Stimulated activated memory B cell treated with anti-CD40 and anti-IgM and Interleukin-4, amounts not matched to agents 10 μg/mL and 1 μg/mL and 100 μg/mL, for 72 hours (primary cell): ENCODE measurements at regions not wholly inside any gene's neighbourhood (a gene's known extent, or its start where the extent isn't known, plus 50 kb on each side); places are given as distances from the start of the nearest gene placed in this dataset.
"Not testable (repeated sequence)": the region's sequence is repeated elsewhere in the genome, so short reads cannot be mapped to it uniquely, and the experiment has no call there.

Source experiments
- ATAC-seq: fragments of 150-1000 bp; cut with Tn5 transposase; 2 replicates; pipeline ENCODE4 v1.10.0; 2021
- H3K27ac Mint-ChIP-seq: one replicate; pipeline ENCODE4 v1.8.0; 2022; ENCODE audit warnings: mild to moderate bottlenecking, mixed read lengths
- H3K27me3 Mint-ChIP-seq: one replicate; pipeline ENCODE4 v1.8.0; 2022; ENCODE audit warnings: mixed read lengths
- H3K36me3 Mint-ChIP-seq: one replicate; pipeline ENCODE4 v1.8.0; 2022; ENCODE audit warnings: mixed read lengths
- H3K4me1 Mint-ChIP-seq: one replicate; pipeline ENCODE4 v1.8.0; 2022; ENCODE audit warnings: mixed read lengths
- H3K4me3 Mint-ChIP-seq: one replicate; pipeline ENCODE4 v1.8.0; 2022; ENCODE audit warnings: mild to moderate bottlenecking, moderate library complexity, mixed read lengths
- H3K9me3 Mint-ChIP-seq: one replicate; pipeline ENCODE4 v1.8.0; 2022; ENCODE audit warnings: mixed read lengths

DNA sequence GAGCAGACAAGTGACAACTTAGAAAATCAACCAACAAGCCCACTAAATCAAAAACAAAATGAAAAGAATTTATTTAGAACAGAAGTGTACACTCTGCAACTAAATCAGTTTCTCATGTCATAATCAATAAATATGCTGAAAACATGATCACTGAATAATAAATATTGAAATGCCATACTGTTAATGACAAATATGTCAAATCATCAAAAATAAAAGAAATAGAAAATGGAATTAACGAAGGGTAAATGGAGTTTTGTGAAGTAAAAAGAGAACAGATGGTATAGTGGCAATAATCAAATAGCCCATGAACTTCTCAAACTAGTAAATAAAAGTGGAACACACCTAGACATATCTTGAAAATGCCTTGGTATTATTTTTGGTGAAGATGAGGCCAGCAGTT is 744.9 kb downstream of the TAF11L14 start:
- Mint-ChIP-seq H3K4me3 (no peak overlapping the region), H3K9me3 (no peaks in the 10 kb centered on the region), H3K27me3 (no peaks in the 10 kb centered on the region), H3K4me1 (no peaks in the 10 kb centered on the region), H3K36me3 (no peaks in the 10 kb centered on the region), H3K27ac (no peak overlapping the region)
- no peak for ATAC-seq

- H3K4me3 Mint-ChIP-seq: no peak overlapping the region
- H3K4me1 Mint-ChIP-seq: no peaks in the 10 kb centered on the region
- H3K27ac Mint-ChIP-seq: no peak overlapping the region
- H3K36me3 Mint-ChIP-seq: no peaks in the 10 kb centered on the region
- no peaks in the 10 kb centered on the region for H3K27me3 Mint-ChIP-seq
- H3K9me3 Mint-ChIP-seq: no peaks in the 10 kb centered on the region
- no peak for ATAC-seq
These were observed 746.6 kb downstream of the TAF11L14 start for GRCh38 chr5:18380729-18381362.

DNA sequence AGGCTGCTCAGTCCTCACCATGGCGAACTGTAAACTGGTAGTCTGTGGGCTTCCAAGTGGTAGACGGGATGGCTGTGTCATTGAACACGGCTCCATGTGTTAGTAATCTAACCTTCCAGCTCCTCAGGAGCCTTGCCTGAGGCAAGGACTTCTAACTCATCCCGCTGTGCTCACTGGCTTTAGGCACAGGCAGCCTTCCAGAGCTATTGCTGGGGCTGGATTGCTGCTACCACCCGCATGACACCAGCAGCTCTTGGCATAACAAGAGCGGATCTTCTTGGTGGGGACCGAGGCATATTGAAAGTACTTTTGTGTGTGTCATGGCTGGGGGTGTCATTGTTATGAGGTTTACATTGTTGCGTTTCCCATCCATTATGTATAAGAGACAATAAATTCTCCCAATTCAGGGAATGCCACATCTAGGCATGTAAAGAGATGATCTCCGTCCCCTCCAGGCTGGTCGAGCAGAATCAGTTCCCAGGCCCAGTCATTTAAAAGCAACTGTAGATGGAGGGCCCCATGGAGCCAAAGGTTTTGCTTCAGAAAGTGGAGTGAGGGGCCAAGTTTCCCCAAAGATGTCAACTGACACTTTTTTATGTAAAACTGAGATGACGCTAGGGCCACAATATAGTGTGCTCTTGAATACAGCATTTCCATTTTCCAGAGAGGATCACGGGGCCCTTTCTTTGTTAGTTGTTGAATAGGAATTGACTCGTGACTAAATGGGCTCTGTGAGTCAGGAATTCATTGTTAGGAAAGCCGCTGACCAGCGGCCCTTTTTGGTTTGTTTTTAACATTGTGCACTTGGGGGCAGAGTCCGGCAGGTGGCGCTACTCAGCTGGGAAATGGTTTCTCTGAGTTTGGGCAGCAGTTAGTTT is 759.5 kb downstream of the TAF11L14 start:
- Mint-ChIP-seq H3K4me1 (no peaks in the 10 kb centered on the region), H3K9me3 (no peaks in the 10 kb centered on the region), H3K27me3 (peaks cover 7% of the 10 kb centered on the region), H3K27ac (no peak overlapping the region), H3K4me3 (no peak overlapping the region), H3K36me3 (no peaks in the 10 kb centered on the region)
- ATAC-seq: peak; percentile 43

GRCh38 chr5:18394443-18394804 is 760.2 kb downstream of the TAF11L14 start:
- no peak for ATAC-seq
- H3K27me3 Mint-ChIP-seq: peaks cover 7% of the 10 kb centered on the region

GRCh38 chr5:18395126-18396110 is 761.2 kb downstream of the TAF11L14 start:
- Mint-ChIP-seq H3K4me3 (no peak overlapping the region), H3K4me1 (no peaks in the 10 kb centered on the region), H3K9me3 (no peaks in the 10 kb centered on the region), H3K36me3 (no peaks in the 10 kb centered on the region), H3K27me3 (peaks cover 7% of the 10 kb centered on the region), H3K27ac (no peak overlapping the region)
- no peak for ATAC-seq

More at GRCh38 chr5:18394443-18394804, 760.2 kb downstream of the TAF11L14 start:
- no peak overlapping the region for H3K27ac Mint-ChIP-seq
- no peaks in the 10 kb centered on the region for H3K9me3 Mint-ChIP-seq
- no peak overlapping the region for H3K4me3 Mint-ChIP-seq
- H3K36me3 Mint-ChIP-seq: no peaks in the 10 kb centered on the region
- no peaks in the 10 kb centered on the region for H3K4me1 Mint-ChIP-seq

- no peak for ATAC-seq
- H3K27ac Mint-ChIP-seq: no peak overlapping the region
- H3K9me3 Mint-ChIP-seq: no peaks in the 10 kb centered on the region
- H3K4me1 Mint-ChIP-seq: no peaks in the 10 kb centered on the region
- peaks cover 7% of the 10 kb centered on the region for H3K27me3 Mint-ChIP-seq
- H3K4me3 Mint-ChIP-seq: no peak overlapping the region
- no peaks in the 10 kb centered on the region for H3K36me3 Mint-ChIP-seq
These were observed 763.1 kb downstream of the TAF11L14 start for GRCh38 chr5:18397371-18397770.

DNA sequence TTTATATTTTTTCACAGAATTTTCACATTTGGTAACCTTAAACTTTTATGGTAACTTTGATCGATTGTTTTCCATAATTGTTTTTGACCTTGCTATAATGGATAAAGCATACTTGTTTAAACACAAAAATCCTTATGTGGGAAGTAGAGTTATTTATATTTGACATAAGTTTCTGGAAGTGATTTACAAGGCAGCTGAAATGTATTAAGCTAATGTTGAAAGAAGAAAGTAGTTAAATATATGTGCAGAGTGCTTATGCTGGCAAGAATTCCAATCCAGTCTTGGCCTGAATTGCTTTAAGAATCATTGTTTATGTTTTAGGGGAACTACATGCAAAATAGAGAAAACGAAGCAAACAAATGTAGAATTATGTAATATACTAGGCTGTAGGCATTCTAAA is 763.6 kb downstream of the TAF11L14 start:
- Mint-ChIP-seq H3K27ac (no peak overlapping the region), H3K36me3 (no peaks in the 10 kb centered on the region)
- ATAC-seq: no peak

DNA sequence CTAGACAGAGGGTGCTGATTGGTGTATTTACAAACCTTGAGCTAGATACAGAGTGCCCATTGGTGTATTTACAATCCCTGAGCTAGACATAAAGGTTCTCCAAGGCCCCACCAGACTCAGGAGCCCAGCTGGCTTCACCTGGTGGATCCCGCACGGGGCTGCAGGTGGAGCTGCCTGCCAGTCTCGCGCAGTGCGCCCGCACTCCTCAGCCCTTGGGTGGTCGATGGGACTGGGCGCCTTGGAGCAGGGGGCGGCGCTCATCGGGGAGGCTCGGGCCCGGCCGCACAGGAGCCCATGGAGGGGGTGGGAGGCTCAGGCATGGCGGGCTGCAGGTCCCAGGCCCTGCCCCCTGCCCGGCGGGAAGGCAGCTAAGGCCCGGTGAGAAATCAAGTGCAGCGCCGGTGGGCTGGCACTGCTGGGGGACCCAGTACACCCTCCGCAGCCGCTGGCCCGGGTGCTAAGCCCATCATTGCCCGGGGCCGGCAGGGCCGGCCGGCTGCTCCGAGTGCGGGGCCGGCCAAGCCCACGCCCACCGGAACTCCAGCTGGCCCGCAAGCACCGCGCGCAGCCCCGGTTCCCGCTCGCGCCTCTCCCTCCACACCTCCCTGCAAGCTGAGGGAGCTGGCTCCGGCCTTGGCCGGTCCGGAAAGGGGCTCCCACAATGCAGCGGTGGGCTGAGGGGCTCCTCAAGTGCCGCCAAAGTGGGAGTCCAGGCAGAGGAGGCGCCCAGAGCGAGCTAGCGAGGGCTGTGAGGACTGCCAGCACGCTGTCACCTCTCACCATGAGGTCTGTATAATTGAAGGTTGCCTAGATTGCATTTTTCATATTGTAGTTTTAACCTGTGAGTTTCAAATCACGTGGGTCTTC is 765.4 kb downstream of the TAF11L14 start:
- H3K4me3 Mint-ChIP-seq, H3K9me3 Mint-ChIP-seq, ATAC-seq, H3K4me1 Mint-ChIP-seq, H3K36me3 Mint-ChIP-seq, H3K27ac Mint-ChIP-seq, H3K27me3 Mint-ChIP-seq: not testable (repeated sequence)

More for the DNA sequence above, 763.6 kb downstream of the TAF11L14 start:
- no peak overlapping the region for H3K4me3 Mint-ChIP-seq
- H3K27me3 Mint-ChIP-seq: peaks cover 7% of the 10 kb centered on the region
- no peaks in the 10 kb centered on the region for H3K4me1 Mint-ChIP-seq
- no peaks in the 10 kb centered on the region for H3K9me3 Mint-ChIP-seq

DNA sequence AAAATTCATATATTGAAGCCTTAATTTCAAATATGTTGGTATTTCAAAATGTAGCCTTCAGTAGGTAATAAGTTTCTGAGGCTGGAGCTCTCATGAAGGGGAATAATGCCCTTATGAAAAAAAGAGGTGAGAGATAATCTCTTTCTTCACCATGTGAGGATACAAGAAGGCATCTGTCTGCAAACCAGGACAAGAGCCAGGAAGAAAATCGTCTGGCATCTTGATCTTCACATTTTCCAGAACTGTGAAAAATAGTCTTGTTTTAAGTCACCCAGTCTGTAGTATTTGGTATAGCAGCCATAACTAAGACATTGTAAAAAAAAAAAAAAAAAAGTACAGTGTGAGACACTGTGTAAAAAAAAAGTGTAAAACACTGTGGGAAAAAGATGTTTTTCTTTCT is 768.9 kb downstream of the TAF11L14 start:
- no peak overlapping the region for H3K4me3 Mint-ChIP-seq
- H3K9me3 Mint-ChIP-seq: no peaks in the 10 kb centered on the region
- H3K4me1 Mint-ChIP-seq: no peaks in the 10 kb centered on the region
- ATAC-seq: no peak
- no peaks in the 10 kb centered on the region for H3K36me3 Mint-ChIP-seq
- H3K27me3 Mint-ChIP-seq: no peaks in the 10 kb centered on the region
- H3K27ac Mint-ChIP-seq: no peak overlapping the region

GRCh38 chr5:18403941-18404438 is 769.7 kb downstream of the TAF11L14 start:
- H3K27me3 Mint-ChIP-seq: no peaks in the 10 kb centered on the region
- no peak overlapping the region for H3K27ac Mint-ChIP-seq
- no peaks in the 10 kb centered on the region for H3K36me3 Mint-ChIP-seq
- no peak overlapping the region for H3K4me3 Mint-ChIP-seq
- no peak for ATAC-seq
- H3K9me3 Mint-ChIP-seq: no peaks in the 10 kb centered on the region
- H3K4me1 Mint-ChIP-seq: no peaks in the 10 kb centered on the region

DNA sequence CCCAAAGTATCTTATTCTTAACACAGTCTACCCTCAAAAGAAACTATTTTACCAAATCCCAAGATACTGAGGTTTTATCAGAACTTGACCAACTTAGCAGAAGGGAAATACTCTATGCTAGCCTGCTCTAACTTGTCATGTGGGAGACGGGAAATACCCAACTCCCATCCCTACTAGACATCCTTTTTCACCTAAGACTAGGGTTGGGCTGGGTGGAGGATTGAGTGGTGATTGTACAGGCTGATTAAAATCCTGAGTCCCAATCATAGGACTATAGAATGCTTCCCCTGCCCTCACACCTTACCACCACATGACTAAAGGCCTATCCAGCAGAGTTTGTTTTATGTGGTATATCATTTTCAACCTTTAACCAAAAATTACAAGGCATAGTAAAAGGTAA is 786.5 kb downstream of the TAF11L14 start:
- Mint-ChIP-seq H3K9me3 (peaks cover 3% of the 10 kb centered on the region), H3K36me3 (no peaks in the 10 kb centered on the region), H3K4me1 (no peaks in the 10 kb centered on the region), H3K27ac (no peak overlapping the region), H3K4me3 (no peak overlapping the region), H3K27me3 (no peaks in the 10 kb centered on the region)
- no peak for ATAC-seq

GRCh38 chr5:18433336-18433735 is 799.1 kb downstream of the TAF11L14 start:
- H3K4me3 Mint-ChIP-seq: no peak overlapping the region
- H3K4me1 Mint-ChIP-seq: no peaks in the 10 kb centered on the region
- H3K27ac Mint-ChIP-seq: no peak overlapping the region
- H3K36me3 Mint-ChIP-seq: no peaks in the 10 kb centered on the region
- H3K9me3 Mint-ChIP-seq: peaks cover 5% of the 10 kb centered on the region
- H3K27me3 Mint-ChIP-seq: no peaks in the 10 kb centered on the region
- no peak for ATAC-seq

- H3K27me3 Mint-ChIP-seq: no peaks in the 10 kb centered on the region
- H3K27ac Mint-ChIP-seq: no peak overlapping the region
- no peak for ATAC-seq
- H3K4me1 Mint-ChIP-seq: no peaks in the 10 kb centered on the region
- no peak overlapping the region for H3K4me3 Mint-ChIP-seq
- no peaks in the 10 kb centered on the region for H3K36me3 Mint-ChIP-seq
- peaks cover 2% of the 10 kb centered on the region for H3K9me3 Mint-ChIP-seq
These were observed 803.9 kb downstream of the TAF11L14 start for GRCh38 chr5:18438126-18438525.

DNA sequence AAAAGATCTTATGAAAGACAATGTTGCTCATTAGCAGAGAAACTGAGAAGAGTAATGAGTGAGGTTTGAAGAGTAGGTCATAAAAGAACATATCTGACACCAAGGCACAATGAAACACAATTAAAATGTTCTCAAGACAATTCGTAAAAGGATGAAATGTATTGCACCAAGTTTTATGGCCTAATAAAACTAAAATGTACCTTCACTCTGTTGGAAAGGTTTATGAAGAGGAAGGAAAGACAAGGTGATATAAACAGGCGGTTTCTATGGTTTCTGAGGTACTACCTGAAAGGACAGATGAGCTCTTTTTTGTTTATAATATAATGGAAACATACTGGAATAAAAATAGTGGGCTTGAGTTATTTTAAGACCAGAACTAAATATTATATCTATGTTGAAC is 821.3 kb downstream of the TAF11L14 start:
- no peak for ATAC-seq
- H3K4me1 Mint-ChIP-seq: no peaks in the 10 kb centered on the region
- no peak overlapping the region for H3K4me3 Mint-ChIP-seq
- no peak overlapping the region for H3K27ac Mint-ChIP-seq
- no peaks in the 10 kb centered on the region for H3K36me3 Mint-ChIP-seq
- peaks cover 7% of the 10 kb centered on the region for H3K9me3 Mint-ChIP-seq
- H3K27me3 Mint-ChIP-seq: no peaks in the 10 kb centered on the region
